ENCODE measurements at regions not wholly inside any gene's neighbourhood (a gene's known extent, or its start where the extent isn't known, plus 50 kb on each side); places are given as distances from the start of the nearest gene placed in this dataset.

- DNase-seq (ENCODE audit: low spot score), result peak; percentile 50
- Histone ChIP-seq H4K20me1 (ENCODE audit: insufficient read depth, low read length) (no peaks in the 10 kb centered on the region), H3K36me3 (ENCODE audit: insufficient read depth, low read length) (no peaks in the 10 kb centered on the region), H3K79me2 (ENCODE audit: insufficient read depth, low read depth, low read length) (no peaks in the 10 kb centered on the region), H3K27ac (ENCODE audit: low read depth, low read length, poor library complexity, severe bottlenecking) (no peak overlapping the region), H3K4me2 (ENCODE audit: low read length) (peak overlapping the region; percentile 35), H2AFZ (ENCODE audit: low read length) (peak overlapping the region; percentile 76), H3K9me3 (ENCODE audit: low read length) (no peaks in the 10 kb centered on the region), H3K4me1 (ENCODE audit: insufficient read depth, low read length, poor library complexity, severe bottlenecking) (no peaks in the 10 kb centered on the region), H3K4me3 (ENCODE audit: low read depth, low read length, poor library complexity, severe bottlenecking) (no peak overlapping the region), H3K9me2 (ENCODE audit: insufficient read depth, low read length) (no peaks in the 10 kb centered on the region)
- ChIA-PET CTCF (ENCODE audit: unreplicated experiment) (interaction anchor here (0.7 kb wide), 1 partner anchor 9 kb away, joined by 3 read pairs; no protein-coding TSS in a partner anchor), POLR2A (interaction anchor here (0.7 kb wide), 1 partner anchor 141 kb away, joined by 3 read pairs; no protein-coding TSS in a partner anchor)
- intact Hi-C loops (cut with micrococcal nuclease; ENCODE audit: unreplicated experiment), result no loop called here
- BruUV-seq (replicated peaks), result no TSS peak
- TF ChIP-seq, protein P1, sequence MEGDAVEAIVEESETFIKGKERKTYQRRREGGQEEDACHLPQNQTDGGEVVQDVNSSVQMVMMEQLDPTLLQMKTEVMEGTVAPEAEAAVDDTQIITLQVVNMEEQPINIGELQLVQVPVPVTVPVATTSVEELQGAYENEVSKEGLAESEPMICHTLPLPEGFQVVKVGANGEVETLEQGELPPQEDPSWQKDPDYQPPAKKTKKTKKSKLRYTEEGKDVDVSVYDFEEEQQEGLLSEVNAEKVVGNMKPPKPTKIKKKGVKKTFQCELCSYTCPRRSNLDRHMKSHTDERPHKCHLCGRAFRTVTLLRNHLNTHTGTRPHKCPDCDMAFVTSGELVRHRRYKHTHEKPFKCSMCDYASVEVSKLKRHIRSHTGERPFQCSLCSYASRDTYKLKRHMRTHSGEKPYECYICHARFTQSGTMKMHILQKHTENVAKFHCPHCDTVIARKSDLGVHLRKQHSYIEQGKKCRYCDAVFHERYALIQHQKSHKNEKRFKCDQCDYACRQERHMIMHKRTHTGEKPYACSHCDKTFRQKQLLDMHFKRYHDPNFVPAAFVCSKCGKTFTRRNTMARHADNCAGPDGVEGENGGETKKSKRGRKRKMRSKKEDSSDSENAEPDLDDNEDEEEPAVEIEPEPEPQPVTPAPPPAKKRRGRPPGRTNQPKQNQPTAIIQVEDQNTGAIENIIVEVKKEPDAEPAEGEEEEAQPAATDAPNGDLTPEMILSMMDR (conservative IDR thresholded peaks at IDR 0.05; ENCODE audit: low read length), result no peak
- no peak for TF ChIP-seq EZH2phosphoT487 (IDR thresholded peaks at IDR 0.05; ENCODE audit: borderline replicate concordance, low read depth, low read length)
Measured at GRCh38 chr3:107861904-107862303, 228.9 kb downstream of the CD47 start.

GRCh38 chr3:107861422-107861821 is 229.4 kb downstream of the CD47 start:
- no peaks in the 10 kb centered on the region for H3K79me2 ChIP-seq (ENCODE audit: insufficient read depth, low read depth, low read length)
- H3K36me3 ChIP-seq (ENCODE audit: insufficient read depth, low read length), result no peaks in the 10 kb centered on the region
- DNase-seq (ENCODE audit: low spot score), result no peak
- no peaks in the 10 kb centered on the region for H4K20me1 ChIP-seq (ENCODE audit: insufficient read depth, low read length)
- H2AFZ ChIP-seq (ENCODE audit: low read length), result peak overlapping the region; percentile 76
- H3K4me2 ChIP-seq (ENCODE audit: low read length), result peak overlapping the region; percentile 35; the same call in 1 of the 2 replicates
- H3K4me1 ChIP-seq (ENCODE audit: insufficient read depth, low read length, poor library complexity, severe bottlenecking), result no peaks in the 10 kb centered on the region
- no peak overlapping the region for H3K27ac ChIP-seq (ENCODE audit: low read depth, low read length, poor library complexity, severe bottlenecking)
- H3K9me3 ChIP-seq (ENCODE audit: low read length), result no peaks in the 10 kb centered on the region
- intact Hi-C loops (cut with micrococcal nuclease; ENCODE audit: unreplicated experiment), result no loop called here
- no peaks in the 10 kb centered on the region for H3K9me2 ChIP-seq (ENCODE audit: insufficient read depth, low read length)
- ChIA-PET CTCF (ENCODE audit: unreplicated experiment) (interaction anchor here (0.6 to 0.7 kb wide), 2 partner anchors 8 to 449 kb away, joined by 3 to 4 read pairs; no protein-coding TSS in a partner anchor), POLR2A (interaction anchor here (0.7 kb wide), 1 partner anchor 141 kb away, joined by 3 read pairs; no protein-coding TSS in a partner anchor)
- H3K4me3 ChIP-seq (ENCODE audit: low read depth, low read length, poor library complexity, severe bottlenecking), result no peak overlapping the region
- TF ChIP-seq, protein P1 (conservative IDR thresholded peaks at IDR 0.05; ENCODE audit: low read length), result no peak
- TF ChIP-seq EZH2phosphoT487 (IDR thresholded peaks at IDR 0.05; ENCODE audit: borderline replicate concordance, low read depth, low read length), result no peak
- BruUV-seq (replicated peaks), result no TSS peak

All from OCI-LY7 (cell line).